Caki2 (cell line): ENCODE measurements at regions not wholly inside any gene's neighbourhood (a gene's known extent, or its start where the extent isn't known, plus 50 kb on each side); places are given as distances from the start of the nearest gene placed in this dataset.
A peak's percentile ranks its signal among the peaks of the same experiment; 100 is the strongest.
"Not testable (repeated sequence)": the region's sequence is repeated elsewhere in the genome, so short reads cannot be mapped to it uniquely, and the experiment has no call there.

Experiments used
- DNase-seq: peaks from one replicate; pipeline ENCODE4 v3.0.0-alpha.2; 2015; ENCODE audit warnings: low read depth
- in situ Hi-C: cut with HindIII; loops from 2 replicates; pipeline ENCODE4 v1.10.0; 2016; ENCODE audit warnings: low sequenced_read_pairs, low pct_unique_long_range_greater_than_20kb, mixed read lengths

DNA sequence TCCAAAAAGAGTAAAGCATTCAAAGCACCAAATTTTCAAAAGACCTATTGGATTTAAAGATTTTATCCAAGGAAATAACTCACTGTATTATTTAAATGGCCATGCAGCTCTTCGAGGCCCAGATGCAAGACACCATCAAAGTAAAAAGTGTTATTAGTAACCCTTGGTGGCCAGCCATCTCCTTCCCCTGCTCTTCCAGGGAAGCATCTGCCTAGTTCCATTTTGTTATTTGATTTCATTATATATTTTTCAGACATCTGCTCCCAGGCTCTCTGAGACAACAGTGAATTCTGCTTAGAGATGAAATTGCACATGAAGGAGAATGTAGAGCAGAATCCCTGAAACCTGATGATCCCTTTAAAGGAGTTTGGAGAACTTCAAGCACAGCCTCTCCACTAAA lies 252.3 kb upstream of the TBX18 start:
- in situ Hi-C loops: no loop called here

DNA sequence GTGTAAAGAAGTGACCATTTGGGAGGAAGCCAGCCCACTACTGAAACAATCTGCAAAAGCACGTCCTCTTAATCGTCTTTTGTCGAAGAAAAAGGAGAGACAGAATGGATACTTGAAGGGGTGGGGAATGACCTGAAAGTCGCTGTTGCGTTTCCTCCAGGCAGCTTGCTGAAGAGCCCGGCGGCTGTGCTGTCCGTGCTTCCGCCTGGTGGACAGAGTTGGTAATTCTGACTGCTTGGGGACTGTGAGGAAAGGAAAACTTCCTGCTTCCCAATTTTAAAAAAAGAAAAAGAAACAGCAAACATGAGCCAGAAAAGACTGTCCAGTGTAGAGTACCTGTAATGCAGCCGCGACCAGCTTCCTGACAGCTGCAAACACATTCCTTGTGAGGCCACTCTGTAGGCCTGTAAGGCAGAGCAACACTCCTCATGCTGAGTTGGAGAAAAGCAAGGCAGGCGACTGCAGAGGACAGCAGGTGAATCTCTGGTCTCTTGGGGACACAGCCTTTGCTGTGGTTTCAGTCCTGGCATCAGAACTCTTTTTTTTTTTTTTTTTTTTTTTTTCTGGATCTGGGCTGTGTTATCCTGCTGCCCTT lies 251.1 kb upstream of the TBX18 start:
- in situ Hi-C loops: no loop called here
- peak; percentile 59 for DNase-seq

More for the DNA sequence above, 252.3 kb upstream of the TBX18 start:
- no peak for DNase-seq

DNA sequence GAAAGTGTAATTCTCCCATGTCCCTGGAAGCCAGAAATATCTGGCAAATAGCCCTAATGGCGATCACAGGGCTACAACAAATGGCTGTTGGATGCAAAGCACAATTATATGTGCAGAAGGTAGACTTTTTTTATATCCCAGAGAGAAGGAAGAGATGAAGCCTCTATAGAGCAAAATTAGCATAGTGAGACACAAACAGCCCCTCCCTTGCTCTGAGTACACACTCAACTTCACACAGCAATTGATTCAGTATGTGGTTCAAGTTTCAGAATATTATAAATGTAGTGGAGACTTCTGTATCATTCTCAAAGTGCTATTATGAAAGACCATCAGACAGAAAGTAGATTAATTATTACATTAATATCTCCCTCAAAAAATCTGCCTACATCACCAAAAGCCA lies 246.5 kb upstream of the TBX18 start:
- no peak for DNase-seq
- in situ Hi-C loops: no loop called here

- in situ Hi-C loops: no loop called here
- DNase-seq: no peak
Observed at GRCh38 chr6:85008296-85009009, 244.1 kb upstream of the TBX18 start.

- in situ Hi-C loops: no loop called here
- no peak for DNase-seq
Observed at GRCh38 chr6:85006362-85006761, 242.0 kb upstream of the TBX18 start.

- in situ Hi-C loops: no loop called here
Observed at GRCh38 chr6:85005494-85005893, 241.1 kb upstream of the TBX18 start.

GRCh38 chr6:85004361-85004995 lies 240.1 kb upstream of the TBX18 start:
- in situ Hi-C loops: no loop called here
- no peak for DNase-seq

More at GRCh38 chr6:85005494-85005893, 241.1 kb upstream of the TBX18 start:
- DNase-seq: no peak

- DNase-seq: no peak
Observed at GRCh38 chr6:85002847-85003246, 238.4 kb upstream of the TBX18 start.

DNA sequence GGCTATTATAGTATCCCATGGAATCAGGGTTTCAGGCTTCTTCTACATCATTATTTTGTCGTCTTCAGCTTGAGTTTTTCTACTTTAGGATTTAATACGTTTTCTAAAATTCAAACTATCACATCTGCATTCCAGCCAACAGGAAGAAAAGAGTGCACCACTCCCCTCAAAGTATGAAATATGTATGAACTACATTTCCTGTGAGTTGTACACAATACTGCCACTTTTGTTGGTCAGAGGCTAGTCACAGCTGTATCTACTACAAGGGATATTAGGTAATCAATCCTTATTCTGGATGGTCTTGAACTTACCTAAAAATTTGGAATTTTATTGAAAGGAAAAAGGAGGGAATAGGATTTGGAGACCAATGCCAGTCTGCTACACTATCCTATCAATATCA lies 235.6 kb upstream of the TBX18 start:
- in situ Hi-C loops: no loop called here
- DNase-seq: no peak

More at GRCh38 chr6:85002847-85003246, 238.4 kb upstream of the TBX18 start:
- in situ Hi-C loops: no loop called here

DNA sequence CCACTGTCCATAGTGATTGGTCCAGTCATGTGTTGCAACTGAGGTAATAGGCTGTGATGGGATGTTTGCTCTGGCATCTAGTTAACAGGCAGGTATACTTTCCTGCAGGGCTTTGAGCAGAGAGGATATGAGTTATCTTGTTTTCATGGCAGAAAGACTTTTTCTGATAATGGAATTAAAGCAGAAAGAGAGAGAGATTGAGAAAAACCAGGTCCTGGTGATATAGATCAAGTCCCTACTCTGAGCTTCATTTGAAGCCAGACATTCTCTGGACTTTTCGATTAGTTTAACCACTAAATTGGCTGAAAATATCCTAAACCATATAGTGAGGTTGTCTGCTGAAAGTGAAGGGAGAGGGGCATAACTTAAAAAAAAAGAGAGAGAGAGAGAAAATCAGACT lies 233.8 kb upstream of the TBX18 start:
- in situ Hi-C loops: no loop called here
- DNase-seq: no peak

DNA sequence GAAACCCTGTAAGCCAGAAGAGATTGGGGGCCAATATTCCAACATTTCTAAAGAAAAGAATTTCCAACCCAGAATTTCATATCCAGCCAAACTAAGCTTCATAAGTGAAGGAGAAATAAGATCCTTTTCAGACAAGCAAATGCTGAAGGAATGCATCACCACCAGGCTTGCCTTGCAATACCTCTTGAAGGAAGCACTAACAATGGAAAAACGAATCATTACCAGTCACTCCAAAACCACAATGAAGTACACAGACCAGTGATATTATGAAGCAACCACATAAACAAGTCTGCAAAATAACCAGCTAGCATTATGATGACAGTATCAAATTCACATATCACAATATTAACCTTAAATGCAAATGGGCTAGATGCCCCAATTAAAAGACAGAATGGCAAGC lies 224.4 kb upstream of the TBX18 start:
- in situ Hi-C loops, DNase-seq: not testable (repeated sequence)

GRCh38 chr6:84985490-84985889 lies 221.1 kb upstream of the TBX18 start:
- DNase-seq, in situ Hi-C loops: not testable (repeated sequence)

- in situ Hi-C loops: no loop called here
- no peak for DNase-seq
Observed at GRCh38 chr6:84979541-84979940, 215.1 kb upstream of the TBX18 start.

- in situ Hi-C loops: no loop called here
- DNase-seq: no peak
Observed at GRCh38 chr6:84977363-84977705, 212.9 kb upstream of the TBX18 start.

DNA sequence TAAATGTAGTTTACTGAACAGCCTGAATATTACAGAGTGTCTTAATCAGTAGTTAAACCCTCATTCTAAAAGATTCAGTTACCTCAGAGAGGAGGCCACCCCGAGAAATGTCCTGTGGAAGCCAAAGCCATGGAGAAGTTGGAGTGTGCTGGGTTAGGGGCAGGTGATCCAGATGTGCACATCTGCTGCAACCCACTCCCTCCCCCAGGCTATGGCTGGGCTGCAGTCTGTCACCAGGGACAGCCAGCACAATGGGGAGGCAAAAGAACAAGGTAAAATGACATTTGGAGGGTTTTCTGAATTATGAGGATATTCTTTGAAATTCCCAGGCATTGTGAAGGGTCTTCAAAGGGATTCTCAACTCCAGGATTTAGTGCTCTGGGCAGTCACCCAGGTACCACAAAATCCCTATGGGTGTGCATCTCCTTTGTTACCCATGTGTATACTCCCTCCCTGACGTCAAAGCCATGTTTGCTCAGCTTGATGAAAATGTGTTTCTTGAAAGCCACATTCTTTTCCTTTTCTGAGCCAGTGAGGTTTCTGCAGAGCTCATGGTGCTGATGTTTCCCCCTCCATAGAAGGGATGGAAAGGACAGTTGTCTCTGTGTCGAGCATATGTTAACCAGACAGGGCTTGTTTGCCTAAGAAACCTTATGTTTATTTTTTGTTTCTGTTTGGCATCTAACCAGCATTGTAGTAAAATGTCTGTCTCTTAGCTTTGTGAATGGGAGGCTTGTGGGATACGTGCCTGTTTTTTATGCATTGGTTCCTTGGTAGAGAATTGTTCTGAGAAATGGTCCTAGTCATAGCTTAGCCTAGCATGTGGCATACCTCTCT lies 212.3 kb upstream of the TBX18 start:
- in situ Hi-C loops: no loop called here
- no peak for DNase-seq

DNA sequence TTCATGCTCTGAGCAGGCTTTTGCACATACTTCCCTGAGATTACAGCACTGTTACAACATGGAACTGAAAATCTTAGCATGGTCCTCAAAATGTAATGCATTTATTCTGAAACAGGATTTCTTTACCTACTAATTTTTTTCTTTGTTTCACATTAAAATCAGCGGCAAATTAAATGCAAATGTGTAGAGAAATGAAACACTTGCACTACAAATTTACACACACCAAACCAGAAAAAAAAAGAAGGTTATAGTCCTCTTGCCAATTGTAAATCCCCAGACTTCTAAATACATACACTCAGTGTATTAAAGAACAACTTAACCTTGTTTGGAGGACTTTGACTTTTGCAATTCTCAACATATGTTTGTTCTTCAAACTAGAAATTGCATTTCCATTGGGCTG lies 210.9 kb upstream of the TBX18 start:
- in situ Hi-C loops: no loop called here
- DNase-seq: no peak

DNA sequence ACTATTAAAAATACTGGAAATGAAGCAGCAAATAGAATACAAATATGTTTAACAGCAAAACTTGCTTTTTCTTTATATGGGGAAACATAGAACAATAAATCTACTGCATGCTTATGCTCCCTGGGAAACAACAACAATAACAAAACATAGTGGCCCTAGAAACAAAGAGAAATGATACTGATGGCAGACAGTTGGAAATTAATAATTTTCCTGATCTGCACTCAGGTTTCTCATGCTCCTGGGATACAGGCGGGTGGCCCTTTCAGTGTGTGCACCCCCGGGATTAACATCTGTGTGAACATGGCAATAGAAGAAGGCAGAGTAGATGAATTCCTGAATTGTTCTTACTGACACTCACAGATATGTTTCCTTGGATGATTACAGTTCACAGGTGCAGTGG lies 209.2 kb upstream of the TBX18 start:
- in situ Hi-C loops: no loop called here
- DNase-seq: no peak

DNA sequence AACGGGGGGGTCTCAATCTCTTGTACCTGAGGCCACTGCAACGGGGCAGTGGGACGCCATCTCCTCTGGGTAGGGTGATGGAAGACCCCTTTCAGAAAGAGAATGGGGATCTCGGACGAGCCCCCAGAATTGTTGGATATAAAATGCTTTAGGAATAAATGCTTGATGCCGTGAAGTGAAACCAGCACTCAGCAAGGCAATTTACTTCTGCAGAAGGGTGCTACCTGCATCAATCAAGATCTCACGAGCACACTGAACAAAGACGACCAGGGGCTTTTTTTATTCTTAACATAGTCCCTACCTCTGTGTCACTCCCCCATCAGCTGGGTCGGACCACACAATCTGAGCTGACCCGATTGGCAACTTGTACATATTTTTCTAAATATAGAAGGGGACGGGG lies 203.6 kb upstream of the TBX18 start:
- no peak for DNase-seq
- in situ Hi-C loops: no loop called here

GRCh38 chr6:84967389-84967788 lies 203.0 kb upstream of the TBX18 start:
- in situ Hi-C loops: no loop called here

More at GRCh38 chr6:84967389-84967788, 203.0 kb upstream of the TBX18 start:
- peak; percentile 18 for DNase-seq
